Liver (tissue), 7 donors: ENCODE measurements at regions not wholly inside any gene's neighbourhood (a gene's known extent, or its start where the extent isn't known, plus 50 kb on each side); places are given as distances from the start of the nearest gene placed in this dataset.

Experiments
- DNase-seq: peaks from one replicate; pipeline ENCODE4 v3.0.0-alpha.2; 2017; ENCODE audit warnings: low spot score
- H3K27ac ChIP-seq, 2 donors: one replicate each; pipeline ENCODE4 v1.7.0; 2013; ENCODE audit warnings: inconsistent platforms in 2 of 2, low read length in 2 of 2, control low read depth in 1 of 2, low read depth in 1 of 2, mild to moderate bottlenecking in 1 of 2
- H3K27me3 ChIP-seq, 4 donors: one replicate each; pipeline versions ENCODE4 v1.6.1 to v1.7.0; 2013; ENCODE audit warnings: low read length in 3 of 4, inconsistent platforms in 1 of 4, mild to moderate bottlenecking in 1 of 4, moderate library complexity in 1 of 4; ENCODE audit not compliant: control insufficient read depth in 4 of 4, insufficient read depth in 4 of 4
- H3K36me3 ChIP-seq, 4 donors: one replicate each; pipeline versions ENCODE4 v1.6.1 to v1.7.0; 2013; ENCODE audit warnings: low read length in 3 of 4, mild to moderate bottlenecking in 3 of 4, low read depth in 1 of 4, moderate library complexity in 1 of 4; ENCODE audit not compliant: control insufficient read depth in 4 of 4, insufficient read depth in 3 of 4
- H3K4me1 ChIP-seq, 4 donors: one replicate each; pipeline versions ENCODE4 v1.6.1 to v1.7.0; 2013; ENCODE audit warnings: low read length in 3 of 4, mild to moderate bottlenecking in 3 of 4, moderate library complexity in 1 of 4; ENCODE audit not compliant: control insufficient read depth in 4 of 4, insufficient read depth in 4 of 4
- H3K4me3 ChIP-seq, 3 donors: one replicate each; pipeline versions ENCODE4 v1.6.1 to v1.7.0; 2013; ENCODE audit warnings: low read length in 3 of 3, control low read depth in 1 of 3, low read depth in 1 of 3, mild to moderate bottlenecking in 1 of 3
- H3K9ac ChIP-seq, 2 donors: one replicate each; pipeline ENCODE4 v1.7.0; 2013; ENCODE audit warnings: low read length in 2 of 2, mild to moderate bottlenecking in 2 of 2, moderate library complexity in 2 of 2, control low read depth in 1 of 2, low read depth in 1 of 2
- H3K9me3 ChIP-seq, 4 donors: one replicate each; pipeline versions ENCODE4 v1.6.1 to v1.7.0; 2013; ENCODE audit warnings: low read length in 3 of 4; ENCODE audit not compliant: control insufficient read depth in 4 of 4
- FOXA1 ChIP-seq: IDR thresholded peaks from 2 replicates; pipeline ENCODE4 v1.6.1; 2016; ENCODE audit warnings: antibody characterized with exemption
- FOXA2 ChIP-seq: IDR thresholded peaks from 2 replicates; pipeline ENCODE4 v1.6.1; 2016; ENCODE audit warnings: antibody characterized with exemption
- HNF4A ChIP-seq, 2 donors: conservative IDR thresholded peaks; 2 replicates each; pipeline ENCODE4 v1.6.1; 2016; ENCODE audit warnings: antibody characterized with exemption in 2 of 2, mild to moderate bottlenecking in 2 of 2
- HNF4G ChIP-seq: IDR thresholded peaks from 2 replicates; pipeline ENCODE4 v1.6.1; 2016; ENCODE audit warnings: antibody characterized with exemption
- JUND ChIP-seq, 2 donors: IDR thresholded peaks; 2 replicates each; pipeline ENCODE4 v1.6.1; 2016; ENCODE audit warnings: antibody characterized with exemption in 2 of 2
- NR2F2 ChIP-seq: IDR thresholded peaks from 2 replicates; pipeline ENCODE4 v1.6.1; 2016; ENCODE audit warnings: antibody characterized with exemption
- RXRA ChIP-seq, 2 donors: IDR thresholded peaks; 2 replicates each; pipeline ENCODE4 v1.6.1; 2017 to 2018; ENCODE audit warnings: antibody characterized with exemption in 2 of 2, mild to moderate bottlenecking in 1 of 2
- SP1 ChIP-seq: IDR thresholded peaks from 2 replicates; pipeline ENCODE4 v1.6.1; 2018; ENCODE audit warnings: antibody characterized with exemption, mild to moderate bottlenecking
- TAF1 ChIP-seq: conservative IDR thresholded peaks from 2 replicates; pipeline ENCODE4 v1.6.1; 2016; ENCODE audit warnings: antibody characterized with exemption, mild to moderate bottlenecking
- YY1 ChIP-seq: IDR thresholded peaks from 2 replicates; pipeline ENCODE4 v1.6.1; 2016; ENCODE audit warnings: antibody characterized with exemption, mild to moderate bottlenecking
- WGBS: extraction: QIAGEN DNeasy Blood & Tissue Kit; methylation state at CpG from one replicate; pipeline ENCODE4 v1.1.7; 2013; 5-methylcytosine and 5-hydroxymethylcytosine counted together
- TF ChIP-seq, protein P1 (sequence below): IDR thresholded peaks from 2 replicates; pipeline ENCODE4 v1.6.1; 2016; ENCODE audit warnings: antibody characterized with exemption, mild to moderate bottlenecking
- TF ChIP-seq, protein P2 (sequence below): IDR thresholded peaks from 2 replicates; pipeline ENCODE4 v1.6.1; 2016; ENCODE audit warnings: antibody characterized with exemption
- TF ChIP-seq, protein P3 (sequence below): IDR thresholded peaks from 2 replicates; pipeline ENCODE4 v1.6.1; 2016; ENCODE audit warnings: antibody characterized with exemption
- donor health status: healthy.
- donor health status: healthy.
- donor health status: healthy.
- donor health status: healthy.

GRCh38 chr7:91366091-91366490 is 101.9 kb downstream of the FZD1 start:
- Histone ChIP-seq H3K9ac (no peak overlapping the region), H3K36me3 (no peaks in the 10 kb centered on the region)

GRCh38 chr7:91367812-91368578 is 103.8 kb downstream of the FZD1 start:
- H3K27me3 ChIP-seq: peaks cover 0 to 4% (median 0%) of the 10 kb centered on the region in 4 donors
- TF ChIP-seq, protein P1, sequence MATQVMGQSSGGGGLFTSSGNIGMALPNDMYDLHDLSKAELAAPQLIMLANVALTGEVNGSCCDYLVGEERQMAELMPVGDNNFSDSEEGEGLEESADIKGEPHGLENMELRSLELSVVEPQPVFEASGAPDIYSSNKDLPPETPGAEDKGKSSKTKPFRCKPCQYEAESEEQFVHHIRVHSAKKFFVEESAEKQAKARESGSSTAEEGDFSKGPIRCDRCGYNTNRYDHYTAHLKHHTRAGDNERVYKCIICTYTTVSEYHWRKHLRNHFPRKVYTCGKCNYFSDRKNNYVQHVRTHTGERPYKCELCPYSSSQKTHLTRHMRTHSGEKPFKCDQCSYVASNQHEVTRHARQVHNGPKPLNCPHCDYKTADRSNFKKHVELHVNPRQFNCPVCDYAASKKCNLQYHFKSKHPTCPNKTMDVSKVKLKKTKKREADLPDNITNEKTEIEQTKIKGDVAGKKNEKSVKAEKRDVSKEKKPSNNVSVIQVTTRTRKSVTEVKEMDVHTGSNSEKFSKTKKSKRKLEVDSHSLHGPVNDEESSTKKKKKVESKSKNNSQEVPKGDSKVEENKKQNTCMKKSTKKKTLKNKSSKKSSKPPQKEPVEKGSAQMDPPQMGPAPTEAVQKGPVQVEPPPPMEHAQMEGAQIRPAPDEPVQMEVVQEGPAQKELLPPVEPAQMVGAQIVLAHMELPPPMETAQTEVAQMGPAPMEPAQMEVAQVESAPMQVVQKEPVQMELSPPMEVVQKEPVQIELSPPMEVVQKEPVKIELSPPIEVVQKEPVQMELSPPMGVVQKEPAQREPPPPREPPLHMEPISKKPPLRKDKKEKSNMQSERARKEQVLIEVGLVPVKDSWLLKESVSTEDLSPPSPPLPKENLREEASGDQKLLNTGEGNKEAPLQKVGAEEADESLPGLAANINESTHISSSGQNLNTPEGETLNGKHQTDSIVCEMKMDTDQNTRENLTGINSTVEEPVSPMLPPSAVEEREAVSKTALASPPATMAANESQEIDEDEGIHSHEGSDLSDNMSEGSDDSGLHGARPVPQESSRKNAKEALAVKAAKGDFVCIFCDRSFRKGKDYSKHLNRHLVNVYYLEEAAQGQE: no peak
- no peak for TF ChIP-seq HNF4G
- TF ChIP-seq, protein P2, sequence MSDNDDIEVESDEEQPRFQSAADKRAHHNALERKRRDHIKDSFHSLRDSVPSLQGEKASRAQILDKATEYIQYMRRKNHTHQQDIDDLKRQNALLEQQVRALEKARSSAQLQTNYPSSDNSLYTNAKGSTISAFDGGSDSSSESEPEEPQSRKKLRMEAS: no peak
- TF ChIP-seq HNF4A (conservative IDR thresholded peaks at IDR 0.05): no peak
- no peak for TF ChIP-seq SP1
- TF ChIP-seq JUND (IDR thresholded peaks at IDR 0.05): no peak
- TF ChIP-seq YY1: no peak
- TF ChIP-seq, protein P3, sequence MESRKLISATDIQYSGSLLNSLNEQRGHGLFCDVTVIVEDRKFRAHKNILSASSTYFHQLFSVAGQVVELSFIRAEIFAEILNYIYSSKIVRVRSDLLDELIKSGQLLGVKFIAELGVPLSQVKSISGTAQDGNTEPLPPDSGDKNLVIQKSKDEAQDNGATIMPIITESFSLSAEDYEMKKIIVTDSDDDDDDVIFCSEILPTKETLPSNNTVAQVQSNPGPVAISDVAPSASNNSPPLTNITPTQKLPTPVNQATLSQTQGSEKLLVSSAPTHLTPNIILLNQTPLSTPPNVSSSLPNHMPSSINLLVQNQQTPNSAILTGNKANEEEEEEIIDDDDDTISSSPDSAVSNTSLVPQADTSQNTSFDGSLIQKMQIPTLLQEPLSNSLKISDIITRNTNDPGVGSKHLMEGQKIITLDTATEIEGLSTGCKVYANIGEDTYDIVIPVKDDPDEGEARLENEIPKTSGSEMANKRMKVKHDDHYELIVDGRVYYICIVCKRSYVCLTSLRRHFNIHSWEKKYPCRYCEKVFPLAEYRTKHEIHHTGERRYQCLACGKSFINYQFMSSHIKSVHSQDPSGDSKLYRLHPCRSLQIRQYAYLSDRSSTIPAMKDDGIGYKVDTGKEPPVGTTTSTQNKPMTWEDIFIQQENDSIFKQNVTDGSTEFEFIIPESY: no peak
- no peak for TF ChIP-seq FOXA2
- TF ChIP-seq NR2F2: no peak
- no peak for TF ChIP-seq FOXA1
- no peak for TF ChIP-seq RXRA (IDR thresholded peaks at IDR 0.05)
- TF ChIP-seq TAF1: no peak
- 64% methylated on average over 6 of the region's 6 CpGs for WGBS
- DNase-seq: no peak
- no peaks in the 10 kb centered on the region for H3K36me3 ChIP-seq
- no peak overlapping the region for H3K9ac ChIP-seq
- no peak overlapping the region for H3K27ac ChIP-seq
- no peaks in the 10 kb centered on the region for H3K9me3 ChIP-seq
- H3K4me1 ChIP-seq: no peaks in the 10 kb centered on the region
- H3K4me3 ChIP-seq: no peak overlapping the region

More at GRCh38 chr7:91366091-91366490, 101.9 kb downstream of the FZD1 start:
- TF ChIP-seq NR2F2: no peak
- no peak for TF ChIP-seq TAF1
- TF ChIP-seq FOXA1: no peak
- no peak for TF ChIP-seq JUND (IDR thresholded peaks at IDR 0.05)
- Histone ChIP-seq H3K4me3 (no peak overlapping the region), H3K9me3 (no peaks in the 10 kb centered on the region), H3K27ac (no peak overlapping the region), H3K27me3 (peaks cover 0 to 6% (median 0%) of the 10 kb centered on the region in 4 donors), H3K4me1 (no peaks in the 10 kb centered on the region)
- no peak for DNase-seq
